Peyer's patch (tissue), 4 donors: ENCODE measurements at regions not wholly inside any gene's neighbourhood (a gene's known extent, or its start where the extent isn't known, plus 50 kb on each side); places are given as distances from the start of the nearest gene placed in this dataset.

Experiments used
- DNase-seq, 3 donors: peaks; one replicate each; pipeline ENCODE4 v3.0.0-alpha.2; 2017 to 2019
- H3K27ac ChIP-seq, 4 donors: fragments of 200-600 bp; sonication (generic); one replicate each; pipeline ENCODE4 v1.5.1; 2016 to 2019
- H3K27me3 ChIP-seq, 2 donors: fragments of 200-600 bp; sonication (generic); one replicate each; pipeline ENCODE4 v1.5.1; 2019
- H3K36me3 ChIP-seq, 3 donors: fragments of 200-600 bp; sonication (generic); one replicate each; pipeline ENCODE4 v1.5.1; 2016 to 2019
- H3K4me1 ChIP-seq, 4 donors: fragments of 200-600 bp; sonication (generic); one replicate each; pipeline ENCODE4 v1.5.1; 2016 to 2019
- H3K4me3 ChIP-seq, 4 donors: fragments of 200-600 bp; sonication (generic); 1 replicate in 3 of 4; 2 replicates in 1 of 4; pipeline ENCODE4 v1.5.1; 2016 to 2019; ENCODE audit warnings: mild to moderate bottlenecking in 1 of 4
- H3K9me3 ChIP-seq, 4 donors: fragments of 200-600 bp; sonication (generic); one replicate each; pipeline ENCODE4 v1.5.1; 2016 to 2019; ENCODE audit warnings: mild to moderate bottlenecking in 1 of 4
- CTCF ChIP-seq, 6 experiments: fragments of 450-650 bp in 4 of 6; fragments of 200-600 bp in 2 of 6; sonication (generic) in 1 of 6; IDR thresholded peaks; one replicate each; pipeline ENCODE4 v1.5.1; 2017 to 2019; ENCODE audit warnings: antibody characterized with exemption in 6 of 6, mild to moderate bottlenecking in 3 of 6, moderate library complexity in 1 of 6
- POLR2A ChIP-seq, 2 donors: fragments of 450-650 bp; IDR thresholded peaks; one replicate each; pipeline ENCODE4 v1.5.1; 2017; ENCODE audit warnings: antibody characterized with exemption in 2 of 2, mild to moderate bottlenecking in 2 of 2, moderate library complexity in 2 of 2

- no peak for DNase-seq
- Histone ChIP-seq H3K4me3 (no peak overlapping the region), H3K27me3 (no peaks in the 10 kb centered on the region), H3K9me3 (peaks cover 0 to 10% (median 0%) of the 10 kb centered on the region in 4 donors), H3K36me3 (no peaks in the 10 kb centered on the region), H3K4me1 (no peaks in the 10 kb centered on the region), H3K27ac (no peak overlapping the region)
- TF ChIP-seq POLR2A (IDR thresholded peaks at IDR 0.05) (no peak), CTCF (IDR thresholded peaks at IDR 0.05) (no peak)
These were observed 501.0 kb downstream of the EIPR1 start for GRCh38 chr2:2876331-2877221.

DNA sequence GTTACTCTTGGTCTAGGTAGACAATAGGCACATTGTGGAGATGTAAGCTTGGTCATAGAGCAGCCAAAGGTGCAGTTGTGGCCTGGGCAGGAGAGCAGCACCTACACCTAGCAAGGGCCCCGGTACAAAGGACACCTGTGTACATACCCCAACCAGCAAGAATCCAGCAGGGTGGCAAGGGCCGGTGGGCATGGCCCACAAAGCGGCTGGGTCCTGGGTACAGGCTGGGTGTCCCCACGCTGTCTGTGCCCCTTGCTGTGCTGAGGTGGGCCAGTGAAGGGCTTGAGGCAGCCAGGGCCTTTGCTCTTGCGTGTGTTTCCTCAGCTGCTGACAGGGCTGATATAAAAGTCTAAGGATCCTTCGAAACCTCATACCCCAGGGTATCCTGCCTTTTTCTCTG, 501.8 kb downstream of the EIPR1 start:
- Histone ChIP-seq H3K36me3 (no peaks in the 10 kb centered on the region), H3K9me3 (peaks cover 0 to 10% (median 0%) of the 10 kb centered on the region in 4 donors), H3K4me1 (no peaks in the 10 kb centered on the region), H3K27me3 (no peaks in the 10 kb centered on the region), H3K4me3 (no peak overlapping the region), H3K27ac (no peak overlapping the region)
- no peak for TF ChIP-seq POLR2A (IDR thresholded peaks at IDR 0.05)
- TF ChIP-seq CTCF (IDR thresholded peaks at IDR 0.05): no peak
- no peak for DNase-seq

DNA sequence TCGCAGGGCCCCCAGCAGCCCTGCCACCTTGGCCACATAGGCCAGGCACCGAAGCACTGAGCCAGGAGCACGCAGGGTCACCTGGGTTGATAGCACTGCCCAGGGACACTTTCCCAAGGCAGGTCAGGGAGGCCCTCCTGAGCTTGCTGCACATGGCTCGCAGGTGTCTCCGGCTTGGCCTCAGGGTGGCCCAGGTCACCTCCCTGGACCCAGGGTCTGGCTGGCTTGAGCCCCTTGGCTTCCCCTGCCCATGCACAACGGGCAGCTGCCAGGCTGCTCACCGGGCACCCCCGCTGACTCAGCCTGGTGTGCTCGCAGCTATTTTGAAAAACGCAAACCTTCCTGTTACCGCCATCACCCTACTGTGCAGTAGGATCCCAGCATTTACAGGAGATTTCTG, 502.3 kb downstream of the EIPR1 start:
- H3K4me1 ChIP-seq: no peaks in the 10 kb centered on the region
- no peak overlapping the region for H3K4me3 ChIP-seq
- TF ChIP-seq POLR2A (IDR thresholded peaks at IDR 0.05) (no peak), CTCF (IDR thresholded peaks at IDR 0.05) (no peak)
- no peaks in the 10 kb centered on the region for H3K27me3 ChIP-seq
- H3K27ac ChIP-seq: no peak overlapping the region
- peaks cover 0 to 10% (median 0%) of the 10 kb centered on the region in 4 donors for H3K9me3 ChIP-seq
- DNase-seq: no peak
- H3K36me3 ChIP-seq: no peaks in the 10 kb centered on the region

- Histone ChIP-seq H3K27me3 (no peaks in the 10 kb centered on the region), H3K4me1 (no peaks in the 10 kb centered on the region), H3K4me3 (no peak overlapping the region), H3K9me3 (peaks cover 0 to 10% (median 0%) of the 10 kb centered on the region in 4 donors), H3K36me3 (no peaks in the 10 kb centered on the region), H3K27ac (no peak overlapping the region)
- no peak for DNase-seq
- TF ChIP-seq POLR2A (IDR thresholded peaks at IDR 0.05) (no peak), CTCF (IDR thresholded peaks at IDR 0.05) (no peak)
These were observed 502.8 kb downstream of the EIPR1 start for GRCh38 chr2:2874805-2875204.

GRCh38 chr2:2874341-2874740, 503.3 kb downstream of the EIPR1 start:
- H3K4me1 ChIP-seq: no peaks in the 10 kb centered on the region
- DNase-seq: no peak
- no peak overlapping the region for H3K4me3 ChIP-seq
- TF ChIP-seq CTCF (IDR thresholded peaks at IDR 0.05): no peak
- H3K9me3 ChIP-seq: peaks cover 0 to 10% (median 0%) of the 10 kb centered on the region in 4 donors
- H3K27ac ChIP-seq: no peak overlapping the region
- no peaks in the 10 kb centered on the region for H3K36me3 ChIP-seq
- no peaks in the 10 kb centered on the region for H3K27me3 ChIP-seq
